PFSK-1 (cell line): ENCODE measurements at regions not wholly inside any gene's neighbourhood (a gene's known extent, or its start where the extent isn't known, plus 50 kb on each side); places are given as distances from the start of the nearest gene placed in this dataset.

ENCODE experiments used
- POLR2AphosphoS5 ChIP-seq: IDR thresholded peaks from 2 replicates; pipeline ENCODE4 v1.6.1; 2012; ENCODE audit warnings: low read depth, mild to moderate bottlenecking, control low read depth, low read length, moderate library complexity
- REST ChIP-seq, 2 experiments: IDR thresholded peaks; 2 replicates each; pipeline versions ENCODE4 v1.6.1 to v1.8.0; 2011 to 2012; ENCODE audit warnings: low read depth in 2 of 2, low read length in 2 of 2, control low read depth in 1 of 2, inconsistent platforms in 1 of 2, mild to moderate bottlenecking in 1 of 2, moderate library complexity in 1 of 2; ENCODE audit not compliant: insufficient read depth in 1 of 2
- TAF1 ChIP-seq: IDR thresholded peaks from 2 replicates; pipeline ENCODE4 v1.6.1; 2012; ENCODE audit warnings: low read length, control low read depth, borderline replicate concordance; ENCODE audit not compliant: insufficient read depth

- TF ChIP-seq POLR2AphosphoS5 (no peak), REST (IDR thresholded peaks at IDR 0.05; ENCODE audit: insufficient read depth in 1 of 2, low read depth in 2 of 2, low read length in 2 of 2) (no peak), TAF1 (no peak)
These were observed 190.2 kb upstream of the CDH11 start for GRCh38 chr16:65312071-65312470.
